Lung microvascular endothelial cell (primary cell): ENCODE measurements at regions not wholly inside any gene's neighbourhood (a gene's known extent, or its start where the extent isn't known, plus 50 kb on each side); places are given as distances from the start of the nearest gene placed in this dataset.
"Not testable (repeated sequence)": the region's sequence is repeated elsewhere in the genome, so short reads cannot be mapped to it uniquely, and the experiment has no call there.

Source experiments
- DNase-seq, 2 donors: peaks; one replicate each; pipeline versions ENCODE4 v3.0.0 to v3.0.0-alpha.2; 2010; ENCODE audit warnings: low read depth in 2 of 2

DNA sequence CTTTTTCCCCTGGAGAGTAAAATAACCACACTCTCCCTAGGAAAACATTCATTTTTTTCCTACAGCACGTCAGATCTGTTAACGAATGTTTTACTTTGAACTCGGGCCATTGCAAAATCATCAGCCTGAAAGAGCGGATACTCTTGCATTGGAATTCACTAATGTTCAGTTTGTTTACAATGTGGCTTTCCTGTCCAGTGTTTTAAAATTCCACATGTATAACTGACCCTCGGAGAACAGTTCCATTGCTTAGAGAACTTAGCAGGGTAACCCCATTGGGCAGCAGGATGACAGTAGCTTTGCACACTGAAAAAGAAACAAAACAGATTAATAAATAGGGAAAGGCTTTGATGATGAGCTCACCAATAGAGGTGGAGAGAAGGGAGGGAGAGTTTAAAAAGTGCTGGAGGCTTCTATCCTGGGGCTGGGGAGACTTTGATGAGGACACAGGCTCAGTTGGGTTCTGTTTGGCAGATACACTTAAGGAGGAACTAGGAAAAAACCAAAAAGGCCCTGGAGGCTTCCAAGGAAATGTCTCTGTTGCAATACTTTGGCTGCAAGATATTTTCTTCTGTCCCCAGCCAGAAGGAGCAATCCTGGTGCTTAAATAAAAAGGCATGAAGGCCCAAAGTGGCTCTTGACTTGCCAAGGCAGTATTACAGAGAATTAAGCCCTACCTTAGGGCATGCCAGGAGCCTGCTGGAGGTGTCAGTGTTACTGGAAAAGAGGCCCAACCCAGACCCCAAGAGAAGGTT lies 143.1 kb downstream of the ARSF start:
- DNase-seq = peak in 1 of 2 donors; percentile 19

DNA sequence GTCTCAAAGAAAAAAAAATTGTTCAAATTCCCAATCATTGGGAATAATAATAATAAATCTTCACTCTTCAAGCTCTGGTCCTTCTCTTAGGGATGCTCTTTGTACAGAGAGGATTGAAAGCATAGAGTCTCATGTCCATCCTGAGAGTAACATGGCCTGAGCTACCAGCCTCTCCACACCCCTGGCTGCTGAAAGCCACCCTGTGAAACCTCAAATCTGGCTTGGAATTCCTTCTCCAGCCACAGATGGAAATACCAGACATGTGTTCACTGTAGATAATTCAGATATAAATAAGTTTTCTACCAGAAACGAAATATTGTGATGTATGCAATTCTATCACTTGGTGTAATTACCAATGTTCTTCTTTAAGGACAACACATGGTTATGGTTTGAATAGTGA lies 140.6 kb downstream of the ARSF start:
- DNase-seq = no peak

DNA sequence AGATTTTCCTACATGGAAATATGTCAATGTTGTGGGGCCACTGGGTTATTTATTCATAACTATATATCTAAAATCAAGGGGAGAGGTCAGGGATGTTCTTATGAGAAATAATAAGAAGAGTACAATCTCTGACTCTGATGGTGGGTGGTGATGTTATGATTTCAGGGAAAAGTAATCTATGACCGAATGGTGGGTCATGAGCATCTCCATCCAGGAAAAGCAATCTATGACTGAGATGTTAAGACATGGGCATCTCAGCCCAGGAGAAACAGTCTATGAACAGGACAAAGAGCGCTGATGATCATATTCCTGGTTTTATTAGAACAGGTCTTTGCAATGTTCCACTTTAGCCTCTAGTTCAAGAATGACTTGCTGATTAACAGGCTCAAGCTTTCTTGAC lies 137.1 kb downstream of the ARSF start:
- no peak for DNase-seq

DNA sequence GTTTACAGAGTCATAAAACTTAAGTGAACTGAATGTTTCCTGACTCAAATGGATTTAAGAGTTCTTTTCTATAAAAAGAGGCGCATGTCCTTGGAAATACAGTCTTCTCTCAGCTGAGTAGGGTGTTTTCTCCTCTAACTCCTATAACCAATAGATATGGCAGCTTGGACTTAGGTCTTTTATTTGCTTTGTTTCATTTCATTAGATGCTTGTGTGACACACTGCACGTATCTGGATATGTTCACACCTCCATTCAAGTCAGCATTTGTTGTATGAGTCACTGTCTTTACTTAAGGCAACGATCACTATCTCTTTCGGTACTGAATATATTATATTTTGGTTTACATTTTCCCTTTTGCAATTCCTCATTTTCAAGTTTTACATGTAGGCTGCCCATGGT lies 136.6 kb downstream of the ARSF start:
- no peak for DNase-seq

DNA sequence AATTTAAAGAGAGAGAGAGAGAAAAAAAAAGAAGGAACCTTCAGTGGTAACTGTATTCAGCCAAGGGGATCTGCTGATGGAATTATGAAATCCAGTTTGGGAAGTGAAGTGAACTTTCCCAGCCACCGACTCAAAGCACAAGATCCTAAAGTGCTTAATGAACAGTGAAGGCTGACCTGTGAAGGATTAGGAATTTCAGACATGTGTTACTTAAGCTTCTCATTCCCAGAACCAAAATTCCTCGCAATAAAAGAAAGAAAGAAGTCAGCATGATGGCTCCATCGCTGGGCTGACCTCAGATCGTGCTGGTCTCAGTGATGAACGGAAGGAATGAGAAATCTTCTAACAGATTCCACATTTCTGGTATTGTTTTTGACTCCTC lies 135.2 kb downstream of the ARSF start:
- no peak for DNase-seq

DNA sequence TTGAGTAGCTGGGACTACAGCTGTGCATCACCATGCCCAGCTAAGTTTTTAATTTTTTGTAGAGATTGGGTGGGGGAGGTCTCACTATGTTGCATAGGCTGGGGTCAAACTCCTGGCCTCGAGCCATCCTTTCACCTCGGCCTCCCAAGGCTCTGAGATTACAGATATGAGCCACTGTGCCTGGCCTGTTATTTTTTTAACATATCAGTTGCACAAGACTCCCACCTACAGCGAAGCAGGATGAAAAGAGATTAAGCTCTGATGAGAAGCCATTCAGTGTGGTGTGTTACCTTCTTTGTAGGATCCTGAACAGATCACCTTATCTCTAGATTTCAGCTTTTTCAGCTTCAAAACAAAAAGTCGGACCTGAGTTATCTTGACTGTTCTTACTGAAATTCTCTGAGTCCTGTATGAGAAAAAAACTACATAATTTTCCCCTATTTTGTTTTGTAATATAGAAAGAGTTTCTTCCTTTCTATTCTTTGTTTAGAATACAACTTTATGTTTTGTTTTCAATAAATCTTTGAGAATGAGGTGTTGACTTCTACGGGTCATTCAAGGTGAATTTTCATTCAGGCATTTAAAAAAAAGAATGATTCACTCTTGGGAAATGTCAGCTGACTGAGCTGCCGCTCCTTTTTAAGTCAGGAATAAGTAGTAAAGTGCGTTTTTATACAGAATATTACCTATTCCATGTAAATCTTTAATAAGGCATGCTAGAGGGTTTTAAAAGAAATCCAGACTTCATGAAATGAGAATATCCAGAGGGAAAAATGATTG lies 134.6 kb downstream of the ARSF start:
- no peak for DNase-seq

DNA sequence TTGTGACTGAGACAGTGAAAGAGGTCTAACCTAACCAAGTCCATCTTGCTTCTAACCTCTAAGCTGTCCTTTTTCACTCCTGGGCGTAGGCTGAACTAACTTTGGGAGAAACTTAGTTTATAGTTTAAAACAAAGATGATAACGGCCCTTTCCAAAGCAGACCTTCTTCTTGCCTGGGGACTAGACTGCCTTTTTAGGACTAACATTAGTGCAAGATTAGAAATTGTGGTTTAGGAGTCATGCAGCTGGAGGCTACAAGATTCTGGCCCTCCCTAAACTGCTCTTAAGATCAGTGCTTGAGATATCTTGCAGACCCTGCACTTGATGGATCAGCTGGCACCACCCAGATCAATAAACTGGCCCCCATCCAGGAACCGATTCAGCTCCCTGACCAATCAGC lies 130.9 kb downstream of the ARSF start:
- not testable (repeated sequence) for DNase-seq

DNA sequence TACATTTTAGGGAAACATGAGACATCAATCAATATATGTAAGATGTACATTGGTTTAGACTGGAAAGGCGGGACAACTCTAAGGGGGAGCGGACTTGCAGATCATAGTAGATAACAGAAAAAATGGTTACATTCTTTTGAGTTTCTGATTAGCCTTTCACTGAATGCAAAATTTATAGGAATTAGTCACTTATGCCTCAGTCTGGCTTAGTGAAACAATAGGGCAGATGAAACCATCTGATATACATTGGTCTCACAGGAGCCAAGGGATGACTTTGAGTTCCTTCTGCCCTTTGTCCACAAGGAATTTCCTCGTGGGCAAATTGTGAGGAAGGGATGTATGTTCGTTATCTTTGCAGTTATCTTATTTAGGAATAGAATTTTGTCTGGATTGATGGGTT lies 128.2 kb downstream of the ARSF start:
- DNase-seq = no peak

DNA sequence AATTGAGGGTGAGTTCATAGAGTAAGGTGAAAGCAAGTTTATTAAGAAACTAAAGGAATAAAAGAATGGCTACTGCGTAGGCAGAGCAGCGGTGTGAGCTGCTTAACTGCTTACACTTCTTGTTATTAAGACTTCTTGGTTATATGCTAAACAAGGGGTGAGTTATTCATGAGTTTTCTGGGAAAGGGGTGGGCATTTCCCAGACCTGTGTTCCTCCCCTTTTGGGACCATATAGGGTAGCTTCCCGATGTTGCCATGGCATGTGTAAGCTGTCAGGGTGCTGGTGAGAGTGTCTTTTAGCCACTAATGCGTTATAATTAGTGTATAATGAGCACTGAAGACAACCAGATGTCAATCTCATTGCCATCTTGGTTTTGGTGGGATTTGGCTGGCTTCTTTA lies 126.5 kb downstream of the ARSF start:
- DNase-seq = no peak

DNA sequence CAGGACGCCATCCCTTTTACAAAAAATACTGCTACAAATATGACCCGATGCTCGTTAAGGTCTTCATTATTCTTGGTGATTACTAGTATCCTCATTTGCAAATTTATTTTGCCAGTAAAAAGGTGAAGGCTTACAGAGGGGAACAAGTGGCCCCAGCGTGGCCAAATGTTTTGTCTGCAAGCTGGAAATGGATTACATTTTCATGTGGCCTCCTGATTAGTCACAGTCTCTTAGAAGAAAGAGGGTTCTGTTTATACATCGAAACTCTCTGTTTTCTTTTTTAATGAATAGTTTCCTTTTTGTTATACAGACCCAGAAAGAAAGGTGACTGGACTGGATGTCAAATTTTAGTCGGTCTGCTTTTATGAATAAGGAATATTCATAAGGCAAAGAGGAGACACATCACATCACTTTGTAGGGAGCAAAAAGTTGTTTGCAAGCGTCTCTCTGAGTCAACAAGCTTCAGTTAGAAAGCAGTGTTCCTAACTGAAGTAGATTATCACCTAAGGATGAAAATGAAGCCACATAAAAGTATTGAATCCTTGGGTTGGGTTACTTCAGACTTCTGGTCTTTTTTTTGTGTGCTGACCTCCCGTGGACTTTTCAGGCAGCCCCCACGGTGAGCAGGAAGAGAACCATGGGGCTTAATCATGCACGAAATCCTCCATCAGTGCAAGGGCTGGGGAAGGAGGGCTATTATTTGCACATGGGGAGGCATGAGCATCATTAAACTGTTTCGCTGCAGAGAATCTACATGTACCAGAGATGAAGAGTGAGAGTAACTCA lies 125.6 kb downstream of the ARSF start:
- DNase-seq = no peak

DNA sequence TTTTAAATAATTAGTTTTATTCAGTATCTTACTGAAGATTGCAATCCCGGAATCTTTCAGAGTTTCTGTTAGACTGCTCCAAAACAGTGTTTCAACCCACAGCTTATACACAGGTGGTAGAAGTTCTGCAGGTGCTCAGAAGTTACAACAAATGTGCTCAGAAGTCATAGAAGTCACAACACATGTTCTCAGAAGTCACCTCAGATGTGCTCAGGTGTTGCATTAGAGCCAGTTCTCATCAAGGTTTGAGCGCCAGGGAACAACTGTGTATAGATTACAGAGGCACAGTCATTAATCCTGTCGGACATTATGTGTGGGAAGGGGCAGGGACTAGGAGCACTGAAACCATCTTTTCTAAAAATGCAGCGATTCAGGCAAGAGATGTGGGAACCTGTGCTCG lies 124.5 kb downstream of the ARSF start:
- DNase-seq = no peak
